IPS-15b (cell line): ENCODE measurements at regions not wholly inside any gene's neighbourhood (a gene's known extent, or its start where the extent isn't known, plus 50 kb on each side); places are given as distances from the start of the nearest gene placed in this dataset.

Experiments used
- H3K27me3 ChIP-seq: one replicate; pipeline ENCODE4 v1.6.1; 2013; ENCODE audit warnings: low read length; ENCODE audit not compliant: control insufficient read depth, insufficient read depth
- H3K36me3 ChIP-seq: one replicate; pipeline ENCODE4 v1.6.1; 2013; ENCODE audit warnings: low read length; ENCODE audit not compliant: control insufficient read depth, insufficient read depth
- H3K4me1 ChIP-seq: one replicate; pipeline ENCODE4 v1.6.1; 2013; ENCODE audit warnings: mild to moderate bottlenecking, low read length; ENCODE audit not compliant: control insufficient read depth, insufficient read depth
- H3K4me3 ChIP-seq: one replicate; pipeline ENCODE4 v1.5.1; 2013; ENCODE audit warnings: low read depth, low read length
- H3K9ac ChIP-seq: one replicate; pipeline ENCODE4 v1.6.1; 2013; ENCODE audit warnings: low read depth, mild to moderate bottlenecking, low read length
- H3K9me3 ChIP-seq: one replicate; pipeline ENCODE4 v1.6.1; 2013; ENCODE audit warnings: mild to moderate bottlenecking, low read length; ENCODE audit not compliant: control insufficient read depth, insufficient read depth

- peaks cover 13% of the 10 kb centered on the region for H3K9me3 ChIP-seq
- no peak overlapping the region for H3K4me3 ChIP-seq
- no peaks in the 10 kb centered on the region for H3K4me1 ChIP-seq
- H3K36me3 ChIP-seq = no peaks in the 10 kb centered on the region
- H3K9ac ChIP-seq = no peak overlapping the region
- H3K27me3 ChIP-seq = no peaks in the 10 kb centered on the region
These were observed 721.9 kb upstream of the ACVR2A start for GRCh38 chr2:147122944-147123343.

- Histone ChIP-seq H3K9ac (no peak overlapping the region), H3K9me3 (no peaks in the 10 kb centered on the region), H3K36me3 (no peaks in the 10 kb centered on the region), H3K4me3 (no peak overlapping the region), H3K4me1 (no peaks in the 10 kb centered on the region), H3K27me3 (no peaks in the 10 kb centered on the region)
These were observed 733.9 kb upstream of the ACVR2A start for GRCh38 chr2:147110962-147111361.

DNA sequence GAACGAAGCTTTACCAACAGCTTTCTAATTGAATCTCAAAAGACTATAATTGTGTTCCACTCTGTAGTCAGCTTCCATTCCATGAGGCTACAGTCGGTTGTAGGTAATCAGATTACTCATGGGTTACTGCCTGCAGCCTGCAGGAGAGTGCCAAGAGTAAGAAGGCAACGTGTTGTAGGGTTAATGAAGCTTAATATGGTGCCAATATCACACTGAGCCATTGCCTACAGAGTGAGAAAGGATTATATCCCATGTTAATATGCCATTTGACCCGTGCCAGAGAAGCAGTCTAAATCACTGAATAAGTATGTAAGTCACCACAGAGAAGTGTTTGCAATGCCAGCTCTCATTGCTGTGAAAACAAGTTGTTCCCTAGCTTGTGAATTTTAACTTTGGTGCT, 734.5 kb upstream of the ACVR2A start:
- no peak overlapping the region for H3K4me3 ChIP-seq
- H3K27me3 ChIP-seq = no peaks in the 10 kb centered on the region
- no peak overlapping the region for H3K9ac ChIP-seq
- H3K9me3 ChIP-seq = no peaks in the 10 kb centered on the region
- H3K4me1 ChIP-seq = no peaks in the 10 kb centered on the region
- no peaks in the 10 kb centered on the region for H3K36me3 ChIP-seq

GRCh38 chr2:147109291-147109690, 735.5 kb upstream of the ACVR2A start:
- Histone ChIP-seq H3K9ac (no peak overlapping the region), H3K36me3 (no peaks in the 10 kb centered on the region), H3K9me3 (no peaks in the 10 kb centered on the region), H3K4me1 (no peaks in the 10 kb centered on the region), H3K4me3 (no peak overlapping the region), H3K27me3 (no peaks in the 10 kb centered on the region)

DNA sequence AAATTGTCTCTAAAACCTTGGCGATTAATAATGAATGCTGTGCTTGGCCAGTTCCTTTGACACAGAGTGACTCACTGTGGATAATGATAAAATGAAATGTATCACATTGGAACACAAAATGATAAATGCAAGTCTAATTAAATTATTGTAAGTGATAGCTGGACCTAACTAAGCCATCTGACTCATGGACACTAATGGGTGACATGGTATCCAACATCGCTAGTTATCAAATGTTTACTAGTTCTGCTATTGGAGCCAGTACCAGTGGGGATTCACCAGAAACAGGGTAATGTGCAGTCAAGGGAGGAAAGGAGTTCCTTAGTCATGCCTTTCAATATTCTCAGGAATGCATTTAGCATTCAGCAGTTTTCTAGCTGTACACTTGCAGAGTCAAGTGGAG, 736.3 kb upstream of the ACVR2A start:
- Histone ChIP-seq H3K9ac (no peak overlapping the region), H3K36me3 (no peaks in the 10 kb centered on the region), H3K4me1 (no peaks in the 10 kb centered on the region), H3K4me3 (no peak overlapping the region), H3K9me3 (no peaks in the 10 kb centered on the region), H3K27me3 (no peaks in the 10 kb centered on the region)

DNA sequence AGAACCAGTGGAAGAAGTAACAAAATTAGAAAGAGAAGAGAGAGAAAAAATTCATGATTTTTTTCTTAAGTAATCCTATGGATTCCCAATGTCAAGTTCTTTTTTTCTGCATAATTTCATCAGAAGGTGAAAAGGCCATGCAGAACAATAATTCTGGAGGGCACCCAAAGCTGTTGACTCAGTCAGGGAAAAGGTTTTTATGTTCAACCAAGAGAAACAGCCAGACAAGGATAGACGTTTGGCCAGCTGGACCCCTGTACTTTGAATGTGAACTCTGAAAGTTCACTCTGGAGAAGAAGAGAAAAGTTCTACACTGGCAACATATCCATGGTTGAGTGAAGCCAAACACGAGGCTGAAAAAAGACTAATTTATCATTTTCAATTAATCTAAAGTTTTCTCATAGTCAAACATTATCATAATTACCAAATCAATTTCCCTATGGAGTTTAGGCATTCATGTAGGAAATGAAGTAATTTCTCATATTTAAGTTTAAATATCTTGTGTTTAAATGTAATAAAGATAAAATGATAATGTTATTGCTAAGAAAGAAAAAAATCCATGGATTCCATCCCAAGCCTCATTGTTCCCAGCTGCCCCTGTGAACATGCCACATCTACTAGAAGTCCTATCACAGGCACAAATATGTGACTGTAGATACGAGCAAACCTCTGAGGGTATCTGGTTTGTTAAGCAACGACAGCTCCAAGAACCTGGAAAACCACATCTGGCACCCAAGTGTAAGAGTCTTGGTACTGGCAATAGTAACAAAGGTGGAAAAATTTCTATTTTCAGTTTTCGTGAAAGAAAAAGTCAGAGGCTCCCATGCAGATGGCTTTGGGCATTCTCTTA, 742.7 kb upstream of the ACVR2A start:
- Histone ChIP-seq H3K27me3 (no peaks in the 10 kb centered on the region), H3K4me3 (no peak overlapping the region), H3K9me3 (no peaks in the 10 kb centered on the region), H3K9ac (no peak overlapping the region), H3K4me1 (no peaks in the 10 kb centered on the region), H3K36me3 (no peaks in the 10 kb centered on the region)

DNA sequence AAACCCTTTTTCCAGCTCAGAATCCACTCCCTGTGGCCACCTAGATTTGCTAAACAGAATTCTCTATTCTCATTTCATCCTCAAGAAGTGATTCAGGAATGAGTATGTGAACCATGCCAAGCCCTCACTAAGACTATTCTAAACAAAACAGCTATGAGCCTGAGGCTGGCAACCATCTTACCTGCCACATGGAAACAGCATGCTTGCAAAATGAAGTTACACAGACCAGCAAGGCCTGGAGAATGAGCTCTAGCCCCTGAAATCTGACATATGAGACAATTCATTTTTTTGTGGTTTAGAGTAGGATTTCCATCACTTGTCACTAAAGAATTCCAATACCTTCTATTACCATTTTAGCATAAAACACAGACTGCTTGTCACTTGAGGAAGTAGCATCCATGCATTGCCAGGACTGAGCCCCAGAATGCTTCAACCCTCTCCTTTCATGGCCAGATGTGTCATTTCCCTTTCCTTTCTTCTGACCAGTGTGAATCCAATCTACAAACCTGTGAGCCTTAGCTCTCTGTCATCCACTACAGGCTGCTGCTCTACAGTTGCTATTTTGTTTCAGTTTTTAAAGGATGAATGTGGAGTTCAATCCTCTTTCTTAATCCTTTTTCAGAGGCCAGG, 744.3 kb upstream of the ACVR2A start:
- Histone ChIP-seq H3K4me3 (no peak overlapping the region), H3K9ac (no peak overlapping the region), H3K9me3 (no peaks in the 10 kb centered on the region), H3K4me1 (no peaks in the 10 kb centered on the region), H3K27me3 (no peaks in the 10 kb centered on the region), H3K36me3 (no peaks in the 10 kb centered on the region)

DNA sequence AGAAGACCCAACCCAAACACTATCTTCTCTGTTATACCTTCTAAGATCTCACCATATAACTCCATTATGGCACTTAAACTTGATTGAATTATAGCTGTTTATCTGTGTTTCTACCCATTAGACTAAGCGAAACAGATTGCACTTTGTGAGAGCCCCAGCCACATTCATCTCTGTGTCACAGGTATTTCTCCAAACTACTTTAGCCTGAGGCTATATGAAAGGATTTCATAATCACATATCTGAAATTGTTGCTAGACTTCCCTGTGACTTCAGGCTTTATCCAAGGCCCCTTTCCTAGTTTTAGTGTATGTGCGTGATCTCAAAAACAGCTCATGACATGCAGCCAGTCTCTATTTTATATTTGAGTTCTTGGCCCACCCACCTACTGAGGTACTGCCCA, 745.0 kb upstream of the ACVR2A start:
- no peak overlapping the region for H3K9ac ChIP-seq
- no peak overlapping the region for H3K4me3 ChIP-seq
- H3K9me3 ChIP-seq = no peaks in the 10 kb centered on the region
- no peaks in the 10 kb centered on the region for H3K4me1 ChIP-seq
- H3K36me3 ChIP-seq = no peaks in the 10 kb centered on the region
- peaks cover 3% of the 10 kb centered on the region for H3K27me3 ChIP-seq

- Histone ChIP-seq H3K4me1 (peaks cover 5% of the 10 kb centered on the region), H3K27me3 (peaks cover 3% of the 10 kb centered on the region), H3K9ac (no peak overlapping the region), H3K4me3 (no peak overlapping the region), H3K36me3 (no peaks in the 10 kb centered on the region), H3K9me3 (no peaks in the 10 kb centered on the region)
These were observed 745.9 kb upstream of the ACVR2A start for GRCh38 chr2:147098940-147099339.

GRCh38 chr2:147097747-147098146, 747.1 kb upstream of the ACVR2A start:
- Histone ChIP-seq H3K9me3 (no peaks in the 10 kb centered on the region), H3K4me3 (no peak overlapping the region), H3K4me1 (peaks cover 9% of the 10 kb centered on the region), H3K9ac (no peak overlapping the region), H3K27me3 (peaks cover 3% of the 10 kb centered on the region), H3K36me3 (no peaks in the 10 kb centered on the region)

GRCh38 chr2:147096671-147097070, 748.2 kb upstream of the ACVR2A start:
- H3K27me3 ChIP-seq = peaks cover 5% of the 10 kb centered on the region
- no peaks in the 10 kb centered on the region for H3K9me3 ChIP-seq
- no peak overlapping the region for H3K9ac ChIP-seq
- no peak overlapping the region for H3K4me3 ChIP-seq
- peaks cover 9% of the 10 kb centered on the region for H3K4me1 ChIP-seq
- no peaks in the 10 kb centered on the region for H3K36me3 ChIP-seq

GRCh38 chr2:147095376-147095775, 749.5 kb upstream of the ACVR2A start:
- Histone ChIP-seq H3K9ac (no peak overlapping the region), H3K9me3 (no peaks in the 10 kb centered on the region), H3K4me1 (peaks cover 9% of the 10 kb centered on the region), H3K36me3 (no peaks in the 10 kb centered on the region), H3K4me3 (no peak overlapping the region), H3K27me3 (peaks cover 5% of the 10 kb centered on the region)
